Liver (tissue), 8 donors: ENCODE measurements at regions not wholly inside any gene's neighbourhood (a gene's known extent, or its start where the extent isn't known, plus 50 kb on each side); places are given as distances from the start of the nearest gene placed in this dataset.

Source experiments
- DNase-seq: peaks from one replicate; pipeline ENCODE4 v3.0.0-alpha.2; 2017; ENCODE audit warnings: low spot score
- H3K27ac ChIP-seq, 2 donors: one replicate each; pipeline ENCODE4 v1.7.0; 2013; ENCODE audit warnings: inconsistent platforms in 2 of 2, low read length in 2 of 2, control low read depth in 1 of 2, low read depth in 1 of 2, mild to moderate bottlenecking in 1 of 2
- H3K27me3 ChIP-seq, 4 donors: one replicate each; pipeline versions ENCODE4 v1.6.1 to v1.7.0; 2013; ENCODE audit warnings: low read length in 3 of 4, inconsistent platforms in 1 of 4, mild to moderate bottlenecking in 1 of 4, moderate library complexity in 1 of 4; ENCODE audit not compliant: control insufficient read depth in 4 of 4, insufficient read depth in 4 of 4
- H3K36me3 ChIP-seq, 4 donors: one replicate each; pipeline versions ENCODE4 v1.6.1 to v1.7.0; 2013; ENCODE audit warnings: low read length in 3 of 4, mild to moderate bottlenecking in 3 of 4, low read depth in 1 of 4, moderate library complexity in 1 of 4; ENCODE audit not compliant: control insufficient read depth in 4 of 4, insufficient read depth in 3 of 4
- H3K4me1 ChIP-seq, 4 donors: one replicate each; pipeline versions ENCODE4 v1.6.1 to v1.7.0; 2013; ENCODE audit warnings: low read length in 3 of 4, mild to moderate bottlenecking in 3 of 4, moderate library complexity in 1 of 4; ENCODE audit not compliant: control insufficient read depth in 4 of 4, insufficient read depth in 4 of 4
- H3K4me3 ChIP-seq, 3 donors: one replicate each; pipeline versions ENCODE4 v1.6.1 to v1.7.0; 2013; ENCODE audit warnings: low read length in 3 of 3, control low read depth in 1 of 3, low read depth in 1 of 3, mild to moderate bottlenecking in 1 of 3
- H3K9ac ChIP-seq, 2 donors: one replicate each; pipeline ENCODE4 v1.7.0; 2013; ENCODE audit warnings: low read length in 2 of 2, mild to moderate bottlenecking in 2 of 2, moderate library complexity in 2 of 2, control low read depth in 1 of 2, low read depth in 1 of 2
- H3K9me3 ChIP-seq, 4 donors: one replicate each; pipeline versions ENCODE4 v1.6.1 to v1.7.0; 2013; ENCODE audit warnings: low read length in 3 of 4; ENCODE audit not compliant: control insufficient read depth in 4 of 4
- ATF3 ChIP-seq: IDR thresholded peaks from 2 replicates; pipeline ENCODE4 v1.6.1; 2016; ENCODE audit warnings: antibody characterized with exemption
- EGR1 ChIP-seq, 2 donors: IDR thresholded peaks; 2 replicates each; pipeline ENCODE4 v1.6.1; 2016 to 2018; ENCODE audit warnings: antibody characterized with exemption in 2 of 2, low read depth in 2 of 2
- FOXA1 ChIP-seq: IDR thresholded peaks from 2 replicates; pipeline ENCODE4 v1.6.1; 2016; ENCODE audit warnings: antibody characterized with exemption
- FOXA2 ChIP-seq: IDR thresholded peaks from 2 replicates; pipeline ENCODE4 v1.6.1; 2016; ENCODE audit warnings: antibody characterized with exemption
- GABPA ChIP-seq, 2 donors: IDR thresholded peaks in 1 of 2; conservative IDR thresholded peaks in 1 of 2; 2 replicates each; pipeline ENCODE4 v1.6.1; 2016; ENCODE audit warnings: antibody characterized with exemption in 2 of 2, mild to moderate bottlenecking in 1 of 2, moderate library complexity in 1 of 2
- HNF4A ChIP-seq, 2 donors: conservative IDR thresholded peaks; 2 replicates each; pipeline ENCODE4 v1.6.1; 2016; ENCODE audit warnings: antibody characterized with exemption in 2 of 2, mild to moderate bottlenecking in 2 of 2
- HNF4G ChIP-seq: IDR thresholded peaks from 2 replicates; pipeline ENCODE4 v1.6.1; 2016; ENCODE audit warnings: antibody characterized with exemption
- NR2F2 ChIP-seq: IDR thresholded peaks from 2 replicates; pipeline ENCODE4 v1.6.1; 2016; ENCODE audit warnings: antibody characterized with exemption
- RAD21 ChIP-seq, 2 donors: IDR thresholded peaks; 2 replicates each; pipeline ENCODE4 v1.6.1; 2016; ENCODE audit warnings: antibody characterized with exemption in 2 of 2, mild to moderate bottlenecking in 2 of 2
- RXRA ChIP-seq, 2 donors: IDR thresholded peaks; 2 replicates each; pipeline ENCODE4 v1.6.1; 2017 to 2018; ENCODE audit warnings: antibody characterized with exemption in 2 of 2, mild to moderate bottlenecking in 1 of 2
- SP1 ChIP-seq: IDR thresholded peaks from 2 replicates; pipeline ENCODE4 v1.6.1; 2018; ENCODE audit warnings: antibody characterized with exemption, mild to moderate bottlenecking
- TAF1 ChIP-seq: conservative IDR thresholded peaks from 2 replicates; pipeline ENCODE4 v1.6.1; 2016; ENCODE audit warnings: antibody characterized with exemption, mild to moderate bottlenecking
- YY1 ChIP-seq: IDR thresholded peaks from 2 replicates; pipeline ENCODE4 v1.6.1; 2016; ENCODE audit warnings: antibody characterized with exemption, mild to moderate bottlenecking
- ZBTB33 ChIP-seq: IDR thresholded peaks from 2 replicates; pipeline ENCODE4 v1.6.1; 2016; ENCODE audit warnings: antibody characterized with exemption
- WGBS: extraction: QIAGEN DNeasy Blood & Tissue Kit; methylation state at CpG from one replicate; pipeline ENCODE4 v1.1.7; 2013; 5-methylcytosine and 5-hydroxymethylcytosine counted together
- TF ChIP-seq, protein P1 (sequence below): IDR thresholded peaks from 2 replicates; pipeline ENCODE4 v1.6.1; 2016; ENCODE audit warnings: antibody characterized with exemption, mild to moderate bottlenecking
- TF ChIP-seq, protein P2 (sequence below): fragments of 150-350 bp; IDR thresholded peaks from 2 replicates; pipeline ENCODE4 v1.5.1; 2017; ENCODE audit warnings: improper control_type of control experiment, low read depth, low read length; ENCODE audit not compliant: missing input control
- donor health status: healthy.
- donor health status: healthy.
- donor health status: healthy.
- donor health status: healthy.
- donor health status: healthy.

- TF ChIP-seq, protein P1, sequence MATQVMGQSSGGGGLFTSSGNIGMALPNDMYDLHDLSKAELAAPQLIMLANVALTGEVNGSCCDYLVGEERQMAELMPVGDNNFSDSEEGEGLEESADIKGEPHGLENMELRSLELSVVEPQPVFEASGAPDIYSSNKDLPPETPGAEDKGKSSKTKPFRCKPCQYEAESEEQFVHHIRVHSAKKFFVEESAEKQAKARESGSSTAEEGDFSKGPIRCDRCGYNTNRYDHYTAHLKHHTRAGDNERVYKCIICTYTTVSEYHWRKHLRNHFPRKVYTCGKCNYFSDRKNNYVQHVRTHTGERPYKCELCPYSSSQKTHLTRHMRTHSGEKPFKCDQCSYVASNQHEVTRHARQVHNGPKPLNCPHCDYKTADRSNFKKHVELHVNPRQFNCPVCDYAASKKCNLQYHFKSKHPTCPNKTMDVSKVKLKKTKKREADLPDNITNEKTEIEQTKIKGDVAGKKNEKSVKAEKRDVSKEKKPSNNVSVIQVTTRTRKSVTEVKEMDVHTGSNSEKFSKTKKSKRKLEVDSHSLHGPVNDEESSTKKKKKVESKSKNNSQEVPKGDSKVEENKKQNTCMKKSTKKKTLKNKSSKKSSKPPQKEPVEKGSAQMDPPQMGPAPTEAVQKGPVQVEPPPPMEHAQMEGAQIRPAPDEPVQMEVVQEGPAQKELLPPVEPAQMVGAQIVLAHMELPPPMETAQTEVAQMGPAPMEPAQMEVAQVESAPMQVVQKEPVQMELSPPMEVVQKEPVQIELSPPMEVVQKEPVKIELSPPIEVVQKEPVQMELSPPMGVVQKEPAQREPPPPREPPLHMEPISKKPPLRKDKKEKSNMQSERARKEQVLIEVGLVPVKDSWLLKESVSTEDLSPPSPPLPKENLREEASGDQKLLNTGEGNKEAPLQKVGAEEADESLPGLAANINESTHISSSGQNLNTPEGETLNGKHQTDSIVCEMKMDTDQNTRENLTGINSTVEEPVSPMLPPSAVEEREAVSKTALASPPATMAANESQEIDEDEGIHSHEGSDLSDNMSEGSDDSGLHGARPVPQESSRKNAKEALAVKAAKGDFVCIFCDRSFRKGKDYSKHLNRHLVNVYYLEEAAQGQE: no peak
Observed at GRCh38 chr2:76501641-76502040, 790.9 kb upstream of the GCFC2 start (continued).

- Histone ChIP-seq H3K27me3 (peaks cover 0 to 2% (median 0%) of the 10 kb centered on the region in 4 donors), H3K4me1 (no peaks in the 10 kb centered on the region), H3K36me3 (no peaks in the 10 kb centered on the region), H3K4me3 (no peak overlapping the region), H3K27ac (no peak overlapping the region), H3K9ac (no peak overlapping the region), H3K9me3 (no peaks in the 10 kb centered on the region)
- DNase-seq: no peak
- WGBS: 83% methylated on average over 2 of the region's 2 CpGs
- TF ChIP-seq TAF1: no peak
- no peak for TF ChIP-seq EGR1 (IDR thresholded peaks at IDR 0.05; ENCODE audit: low read depth in 2 of 2)
- TF ChIP-seq RXRA (IDR thresholded peaks at IDR 0.05): no peak
- no peak for TF ChIP-seq HNF4G
- TF ChIP-seq ZBTB33: no peak
- TF ChIP-seq SP1: no peak
- no peak for TF ChIP-seq ATF3
- TF ChIP-seq FOXA1: no peak
Observed at GRCh38 chr2:76498360-76498759, 787.6 kb upstream of the GCFC2 start.

DNA sequence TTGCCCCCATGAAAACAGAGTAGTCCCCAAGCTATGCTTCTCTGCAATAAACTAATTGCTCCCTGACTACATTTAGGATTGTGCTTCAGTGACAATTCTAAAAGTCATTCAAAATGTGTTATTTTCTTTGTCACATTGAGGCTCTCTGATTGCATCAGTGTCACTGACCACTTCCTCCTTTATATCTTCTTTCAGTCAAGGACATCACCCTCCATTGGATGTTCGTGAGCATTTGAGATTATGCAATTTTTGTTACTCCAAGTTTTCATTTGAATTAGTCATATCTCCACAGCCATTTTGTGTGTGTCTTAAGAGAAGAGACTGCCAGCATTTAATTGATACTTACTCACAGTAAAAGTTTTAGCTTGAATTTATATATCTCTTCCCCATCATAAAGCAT is 780.8 kb upstream of the GCFC2 start:
- Histone ChIP-seq H3K9ac (no peak overlapping the region), H3K4me1 (no peaks in the 10 kb centered on the region), H3K27ac (no peak overlapping the region), H3K9me3 (no peaks in the 10 kb centered on the region), H3K27me3 (no peaks in the 10 kb centered on the region), H3K4me3 (no peak overlapping the region), H3K36me3 (no peaks in the 10 kb centered on the region)
- TF ChIP-seq GABPA (IDR thresholded peaks at IDR 0.05 in 1 of 2, conservative IDR thresholded peaks at IDR 0.05 in 1 of 2) (no peak), EGR1 (IDR thresholded peaks at IDR 0.05; ENCODE audit: low read depth in 2 of 2) (no peak), RXRA (IDR thresholded peaks at IDR 0.05) (no peak), HNF4A (conservative IDR thresholded peaks at IDR 0.05) (no peak), TAF1 (no peak), FOXA2 (no peak), YY1 (no peak), RAD21 (IDR thresholded peaks at IDR 0.05) (no peak), SP1 (no peak), FOXA1 (no peak), ATF3 (no peak), NR2F2 (no peak)
- TF ChIP-seq, protein P2, sequence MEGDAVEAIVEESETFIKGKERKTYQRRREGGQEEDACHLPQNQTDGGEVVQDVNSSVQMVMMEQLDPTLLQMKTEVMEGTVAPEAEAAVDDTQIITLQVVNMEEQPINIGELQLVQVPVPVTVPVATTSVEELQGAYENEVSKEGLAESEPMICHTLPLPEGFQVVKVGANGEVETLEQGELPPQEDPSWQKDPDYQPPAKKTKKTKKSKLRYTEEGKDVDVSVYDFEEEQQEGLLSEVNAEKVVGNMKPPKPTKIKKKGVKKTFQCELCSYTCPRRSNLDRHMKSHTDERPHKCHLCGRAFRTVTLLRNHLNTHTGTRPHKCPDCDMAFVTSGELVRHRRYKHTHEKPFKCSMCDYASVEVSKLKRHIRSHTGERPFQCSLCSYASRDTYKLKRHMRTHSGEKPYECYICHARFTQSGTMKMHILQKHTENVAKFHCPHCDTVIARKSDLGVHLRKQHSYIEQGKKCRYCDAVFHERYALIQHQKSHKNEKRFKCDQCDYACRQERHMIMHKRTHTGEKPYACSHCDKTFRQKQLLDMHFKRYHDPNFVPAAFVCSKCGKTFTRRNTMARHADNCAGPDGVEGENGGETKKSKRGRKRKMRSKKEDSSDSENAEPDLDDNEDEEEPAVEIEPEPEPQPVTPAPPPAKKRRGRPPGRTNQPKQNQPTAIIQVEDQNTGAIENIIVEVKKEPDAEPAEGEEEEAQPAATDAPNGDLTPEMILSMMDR: no peak
- TF ChIP-seq, protein P1: no peak
- whole genome bisulfite sequencing: 38% methylated on average over 1 of the region's 1 CpG
- no peak for DNase-seq
